DND-41 (cell line): ENCODE measurements at regions not wholly inside any gene's neighbourhood (a gene's known extent, or its start where the extent isn't known, plus 50 kb on each side); places are given as distances from the start of the nearest gene placed in this dataset.

Experiments used
- ATAC-seq: fragments of 200-7000 bp; cut with Tn5 transposase; 3 replicates; pipeline ENCODE4 v1.9.1; 2021; ENCODE audit warnings: low read depth; ENCODE audit not compliant: insufficient read depth
- DNase-seq: peaks from one replicate; pipeline ENCODE4 v3.0.0-alpha.2; 2020
- H2AFZ ChIP-seq: 2 replicates; pipeline ENCODE4 v1.6.0; 2012; ENCODE audit warnings: low read depth, low read length
- H3K27ac ChIP-seq: 2 replicates; pipeline ENCODE4 v1.5.1; 2012; ENCODE audit warnings: low read length, inconsistent platforms
- H3K27me3 ChIP-seq: fragments of 200-600 bp; sonication (generic); 2 replicates; pipeline ENCODE4 v1.6.0; 2012; ENCODE audit warnings: low read length, mild to moderate bottlenecking, inconsistent platforms; ENCODE audit not compliant: insufficient read depth, poor library complexity
- H3K36me3 ChIP-seq: 2 replicates; pipeline ENCODE4 v1.5.1; 2012; ENCODE audit warnings: low read length, inconsistent platforms; ENCODE audit not compliant: insufficient read depth
- H3K4me1 ChIP-seq: 2 replicates; pipeline ENCODE4 v1.5.1; 2012; ENCODE audit warnings: mild to moderate bottlenecking, low read length; ENCODE audit not compliant: insufficient read depth
- H3K4me2 ChIP-seq: 2 replicates; pipeline ENCODE4 v1.6.0; 2012; ENCODE audit warnings: mild to moderate bottlenecking, moderate library complexity, low read length, inconsistent platforms; ENCODE audit not compliant: insufficient read depth
- H3K4me3 ChIP-seq, 2 experiments: fragments of 200-600 bp in 1 of 2; shearing (Covaris generic) in 1 of 2; 2 replicates each; pipeline ENCODE4 v1.5.1; 2012 to 2016; ENCODE audit warnings: inconsistent platforms in 2 of 2, low read length in 2 of 2, mild to moderate bottlenecking in 2 of 2, low read depth in 1 of 2, moderate library complexity in 1 of 2
- H3K79me2 ChIP-seq: 2 replicates; pipeline ENCODE4 v1.6.0; 2012; ENCODE audit warnings: low read length, inconsistent platforms; ENCODE audit not compliant: insufficient read depth
- H3K9ac ChIP-seq: 2 replicates; pipeline ENCODE4 v1.6.0; 2012; ENCODE audit warnings: low read depth, mild to moderate bottlenecking, inconsistent platforms, low read length, moderate library complexity
- H3K9me3 ChIP-seq: 2 replicates; pipeline ENCODE4 v1.5.1; 2012; ENCODE audit warnings: low read length, moderate library complexity, mild to moderate bottlenecking, inconsistent platforms; ENCODE audit not compliant: insufficient read depth, severe bottlenecking
- H4K20me1 ChIP-seq: 2 replicates; pipeline ENCODE4 v1.6.0; 2012; ENCODE audit warnings: low read length; ENCODE audit not compliant: insufficient read depth
- CTCF ChIP-seq: IDR thresholded peaks from 2 replicates; pipeline ENCODE4 v1.5.1; 2012; ENCODE audit warnings: borderline replicate concordance, low read length, moderate library complexity, mild to moderate bottlenecking; ENCODE audit not compliant: poor library complexity, severe bottlenecking; ENCODE audit errors: extremely low read depth
- EZH2 ChIP-seq: IDR thresholded peaks from 3 replicates; pipeline ENCODE4 v1.6.1; 2012; ENCODE audit warnings: borderline replicate concordance, low read depth, mild to moderate bottlenecking, moderate library complexity, low read length, inconsistent platforms; ENCODE audit not compliant: severe bottlenecking

- no peak overlapping the region for H3K27ac ChIP-seq
- no peaks in the 10 kb centered on the region for H3K27me3 ChIP-seq
- no peak overlapping the region for H3K9ac ChIP-seq
- no peaks in the 10 kb centered on the region for H4K20me1 ChIP-seq
- H3K9me3 ChIP-seq: no peaks in the 10 kb centered on the region
- no peak overlapping the region for H3K4me2 ChIP-seq
- ATAC-seq: no peak
- no peaks in the 10 kb centered on the region for H3K36me3 ChIP-seq
- no peaks in the 10 kb centered on the region for H3K79me2 ChIP-seq
- DNase-seq: no peak
- H3K4me3 ChIP-seq: no peak overlapping the region
- H2AFZ ChIP-seq: no peak overlapping the region
- TF ChIP-seq CTCF: no peak
- H3K4me1 ChIP-seq: no peaks in the 10 kb centered on the region
Observed at GRCh38 chr6:134495203-134495889, 177.4 kb upstream of the SGK1 start.

- no peaks in the 10 kb centered on the region for H3K27me3 ChIP-seq
- ATAC-seq (no peak), DNase-seq (no peak)
- H3K79me2 ChIP-seq: no peaks in the 10 kb centered on the region
- H3K36me3 ChIP-seq: no peaks in the 10 kb centered on the region
- TF ChIP-seq EZH2 (no peak), CTCF (no peak)
- H3K9me3 ChIP-seq: no peaks in the 10 kb centered on the region
- no peaks in the 10 kb centered on the region for H4K20me1 ChIP-seq
- H3K4me3 ChIP-seq: no peak overlapping the region
- H3K9ac ChIP-seq: no peak overlapping the region
- H3K4me1 ChIP-seq: no peaks in the 10 kb centered on the region
- no peak overlapping the region for H3K27ac ChIP-seq
- H3K4me2 ChIP-seq: no peak overlapping the region
- no peak overlapping the region for H2AFZ ChIP-seq
Observed at GRCh38 chr6:134493789-134494188, 175.9 kb upstream of the SGK1 start.

- DNase-seq (no peak), ATAC-seq (no peak)
- Histone ChIP-seq H3K9ac (no peak overlapping the region), H3K4me2 (no peak overlapping the region), H3K27ac (no peak overlapping the region), H3K9me3 (no peaks in the 10 kb centered on the region), H3K4me3 (no peak overlapping the region), H3K36me3 (no peaks in the 10 kb centered on the region), H3K79me2 (no peaks in the 10 kb centered on the region), H2AFZ (no peak overlapping the region), H4K20me1 (no peaks in the 10 kb centered on the region), H3K27me3 (no peaks in the 10 kb centered on the region), H3K4me1 (no peaks in the 10 kb centered on the region)
- TF ChIP-seq EZH2: no peak
- TF ChIP-seq CTCF: no peak
Observed at GRCh38 chr6:134491477-134491876, 173.6 kb upstream of the SGK1 start.

- H3K4me3 ChIP-seq: no peak overlapping the region
- DNase-seq: no peak
- no peaks in the 10 kb centered on the region for H3K36me3 ChIP-seq
- no peak for ATAC-seq
- H3K9me3 ChIP-seq: no peaks in the 10 kb centered on the region
- no peaks in the 10 kb centered on the region for H3K27me3 ChIP-seq
- no peaks in the 10 kb centered on the region for H3K79me2 ChIP-seq
- no peak overlapping the region for H2AFZ ChIP-seq
- no peaks in the 10 kb centered on the region for H4K20me1 ChIP-seq
- H3K9ac ChIP-seq: no peak overlapping the region
- TF ChIP-seq EZH2 (no peak), CTCF (no peak)
- no peak overlapping the region for H3K27ac ChIP-seq
- H3K4me2 ChIP-seq: no peak overlapping the region
- H3K4me1 ChIP-seq: no peaks in the 10 kb centered on the region
Observed at GRCh38 chr6:134482593-134483270, 164.8 kb upstream of the SGK1 start.
